ENCODE measurements at regions not wholly inside any gene's neighbourhood (a gene's known extent, or its start where the extent isn't known, plus 50 kb on each side); places are given as distances from the start of the nearest gene placed in this dataset.
"Not testable (repeated sequence)": the region's sequence is repeated elsewhere in the genome, so short reads cannot be mapped to it uniquely, and the experiment has no call there.

GRCh38 chr4:137359691-137360315, 172.5 kb downstream of the PCDH18 start:
- Histone ChIP-seq H3K4me3 (ENCODE audit: low read depth, low read length) (no peak overlapping the region), H3K36me3 (ENCODE audit: control insufficient read depth, insufficient read depth, low read length) (no peaks in the 10 kb centered on the region), H3K9me3 (ENCODE audit: control insufficient read depth in 2 of 2, low read length in 2 of 2) (no peaks in the 10 kb centered on the region), H3K27ac (ENCODE audit: insufficient read depth, low read length, poor library complexity, severe bottlenecking) (no peak overlapping the region), H3K4me1 (ENCODE audit: control insufficient read depth, insufficient read depth, low read length, poor library complexity, severe bottlenecking) (no peaks in the 10 kb centered on the region), H3K27me3 (ENCODE audit: control insufficient read depth, insufficient read depth, low read length) (no peaks in the 10 kb centered on the region)
- ATAC-seq (ENCODE audit: low read depth in 2 of 2) (no peak), DNase-seq (no peak)
- H3K4me3 Mint-ChIP-seq = no peak overlapping the region
- H3K27me3 Mint-ChIP-seq = no peaks in the 10 kb centered on the region
- H3K4me1 Mint-ChIP-seq = no peaks in the 10 kb centered on the region
- no peak overlapping the region for H3K27ac Mint-ChIP-seq
- peaks cover 0 to 8% (median 5%) of the 10 kb centered on the region in 7 donors for H3K9me3 Mint-ChIP-seq
- H3K36me3 Mint-ChIP-seq = no peaks in the 10 kb centered on the region

GRCh38 chr4:137354562-137354961, 177.7 kb downstream of the PCDH18 start:
- H3K4me3 ChIP-seq (ENCODE audit: low read depth, low read length); H3K27me3 ChIP-seq (ENCODE audit: control insufficient read depth, insufficient read depth, low read length); H3K36me3 Mint-ChIP-seq; H3K4me3 Mint-ChIP-seq; DNase-seq; ATAC-seq (ENCODE audit: low read depth in 2 of 2); H3K27ac Mint-ChIP-seq; H3K9me3 ChIP-seq (ENCODE audit: control insufficient read depth in 2 of 2, low read length in 2 of 2); H3K36me3 ChIP-seq (ENCODE audit: control insufficient read depth, insufficient read depth, low read length); H3K27me3 Mint-ChIP-seq; H3K4me1 ChIP-seq (ENCODE audit: control insufficient read depth, insufficient read depth, low read length, poor library complexity, severe bottlenecking); H3K27ac ChIP-seq (ENCODE audit: insufficient read depth, low read length, poor library complexity, severe bottlenecking); H3K4me1 Mint-ChIP-seq: not testable (repeated sequence)
- H3K9me3 Mint-ChIP-seq = peaks cover 5 to 22% (median 14%) of the 10 kb centered on the region in 7 donors

DNA sequence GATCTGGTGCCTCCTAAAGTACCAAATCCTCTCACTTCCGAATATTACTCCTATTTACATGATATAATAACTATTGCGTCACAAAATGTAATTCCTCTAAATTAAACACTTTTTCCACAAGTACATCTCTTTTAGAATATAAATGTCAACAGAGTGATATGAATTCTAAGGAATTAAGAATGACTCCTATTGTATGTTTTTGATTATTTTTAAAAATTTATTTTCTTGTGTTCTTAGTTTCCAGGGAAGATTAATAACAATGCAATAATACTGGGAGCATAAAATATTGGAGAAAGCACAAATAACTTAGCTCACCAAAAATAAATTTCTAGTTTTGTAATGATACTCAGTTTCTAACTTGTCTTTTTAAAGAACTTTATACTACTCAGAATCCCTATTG, 184.9 kb downstream of the PCDH18 start:
- no peak for DNase-seq
- Histone ChIP-seq H3K4me3 (ENCODE audit: low read depth, low read length) (no peak overlapping the region), H3K9me3 (ENCODE audit: control insufficient read depth in 2 of 2, low read length in 2 of 2) (peaks cover 0 to 7% of the 10 kb centered on the region in 2 experiments), H3K4me1 (ENCODE audit: control insufficient read depth, insufficient read depth, low read length, poor library complexity, severe bottlenecking) (no peaks in the 10 kb centered on the region), H3K36me3 (ENCODE audit: control insufficient read depth, insufficient read depth, low read length) (no peaks in the 10 kb centered on the region), H3K27ac (ENCODE audit: insufficient read depth, low read length, poor library complexity, severe bottlenecking) (no peak overlapping the region), H3K27me3 (ENCODE audit: control insufficient read depth, insufficient read depth, low read length) (no peaks in the 10 kb centered on the region)
- Mint-ChIP-seq H3K27me3 (no peaks in the 10 kb centered on the region), H3K9me3 (peaks cover 1 to 11% (median 5%) of the 10 kb centered on the region in 7 donors), H3K36me3 (no peaks in the 10 kb centered on the region), H3K4me3 (no peak overlapping the region), H3K27ac (no peak overlapping the region), H3K4me1 (no peaks in the 10 kb centered on the region)
- ATAC-seq (ENCODE audit: low read depth in 2 of 2) = no peak

DNA sequence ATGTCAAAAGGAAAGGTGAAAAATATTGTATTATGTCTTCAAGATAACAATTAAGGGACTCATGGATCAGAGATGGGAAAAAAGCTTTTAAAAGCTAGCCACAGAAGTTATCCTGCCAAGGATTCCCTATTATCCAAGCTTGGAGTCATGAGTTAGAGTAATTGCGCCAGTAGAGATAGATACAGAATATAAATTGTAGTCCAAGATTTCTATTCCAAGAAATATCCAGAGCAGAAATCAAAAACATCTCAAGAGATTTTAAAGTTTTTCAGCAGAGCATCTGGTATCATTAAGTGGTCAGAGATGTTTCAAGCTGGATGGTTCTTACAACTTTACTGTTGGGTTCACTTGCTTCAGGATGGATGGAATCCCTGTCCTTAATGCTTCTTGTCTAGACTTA, 186.7 kb downstream of the PCDH18 start:
- Mint-ChIP-seq H3K4me1 (no peaks in the 10 kb centered on the region), H3K27me3 (no peaks in the 10 kb centered on the region), H3K27ac (no peak overlapping the region), H3K9me3 (peaks cover 0 to 9% (median 3%) of the 10 kb centered on the region in 7 donors), H3K4me3 (no peak overlapping the region), H3K36me3 (no peaks in the 10 kb centered on the region)
- ATAC-seq (ENCODE audit: low read depth in 2 of 2) = no peak
- Histone ChIP-seq H3K27me3 (ENCODE audit: control insufficient read depth, insufficient read depth, low read length) (no peaks in the 10 kb centered on the region), H3K4me3 (ENCODE audit: low read depth, low read length) (no peak overlapping the region), H3K27ac (ENCODE audit: insufficient read depth, low read length, poor library complexity, severe bottlenecking) (no peak overlapping the region), H3K4me1 (ENCODE audit: control insufficient read depth, insufficient read depth, low read length, poor library complexity, severe bottlenecking) (no peaks in the 10 kb centered on the region), H3K9me3 (ENCODE audit: control insufficient read depth in 2 of 2, low read length in 2 of 2) (peaks cover 0 to 10% of the 10 kb centered on the region in 2 experiments), H3K36me3 (ENCODE audit: control insufficient read depth, insufficient read depth, low read length) (no peaks in the 10 kb centered on the region)
- DNase-seq = no peak

- Mint-ChIP-seq H3K9me3 (peaks cover 0 to 4% (median 1%) of the 10 kb centered on the region in 7 donors), H3K27ac (no peak overlapping the region), H3K4me3 (no peak overlapping the region), H3K4me1 (no peaks in the 10 kb centered on the region), H3K27me3 (no peaks in the 10 kb centered on the region), H3K36me3 (no peaks in the 10 kb centered on the region)
- H3K27me3 ChIP-seq (ENCODE audit: control insufficient read depth, insufficient read depth, low read length) = no peaks in the 10 kb centered on the region
- peaks cover 0 to 3% of the 10 kb centered on the region in 2 experiments for H3K9me3 ChIP-seq (ENCODE audit: control insufficient read depth in 2 of 2, low read length in 2 of 2)
- no peak for ATAC-seq (ENCODE audit: low read depth in 2 of 2)
- no peak overlapping the region for H3K4me3 ChIP-seq (ENCODE audit: low read depth, low read length)
- H3K36me3 ChIP-seq (ENCODE audit: control insufficient read depth, insufficient read depth, low read length) = no peaks in the 10 kb centered on the region
- no peak overlapping the region for H3K27ac ChIP-seq (ENCODE audit: insufficient read depth, low read length, poor library complexity, severe bottlenecking)
- DNase-seq = no peak
- no peaks in the 10 kb centered on the region for H3K4me1 ChIP-seq (ENCODE audit: control insufficient read depth, insufficient read depth, low read length, poor library complexity, severe bottlenecking)
Observed at GRCh38 chr4:137343221-137343620, 189.1 kb downstream of the PCDH18 start.

DNA sequence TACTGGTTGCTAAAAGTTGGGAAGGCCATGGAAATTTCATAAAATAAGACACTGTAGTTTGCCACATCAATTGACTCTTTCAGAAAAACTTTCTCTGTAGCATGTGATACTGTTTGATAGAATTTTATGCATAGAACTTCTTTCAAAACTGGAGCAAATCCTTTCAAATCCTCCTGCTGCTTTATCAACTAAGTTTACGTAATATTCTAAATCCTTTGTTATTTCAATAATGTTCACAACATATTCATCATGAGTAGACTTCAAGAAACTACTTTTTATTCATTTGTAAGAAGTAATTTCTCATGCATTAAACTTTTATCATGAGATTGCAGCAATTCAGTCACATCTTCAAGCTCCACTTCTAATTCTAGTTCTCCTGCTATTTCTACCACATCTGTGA, 199.3 kb downstream of the PCDH18 start:
- no peak for DNase-seq
- Histone ChIP-seq H3K9me3 (ENCODE audit: control insufficient read depth in 2 of 2, low read length in 2 of 2) (peaks cover 0 to 3% of the 10 kb centered on the region in 2 experiments), H3K36me3 (ENCODE audit: control insufficient read depth, insufficient read depth, low read length) (no peaks in the 10 kb centered on the region), H3K27ac (ENCODE audit: insufficient read depth, low read length, poor library complexity, severe bottlenecking) (no peak overlapping the region), H3K27me3 (ENCODE audit: control insufficient read depth, insufficient read depth, low read length) (no peaks in the 10 kb centered on the region), H3K4me3 (ENCODE audit: low read depth, low read length) (no peak overlapping the region), H3K4me1 (ENCODE audit: control insufficient read depth, insufficient read depth, low read length, poor library complexity, severe bottlenecking) (no peaks in the 10 kb centered on the region)
- no peak for ATAC-seq (ENCODE audit: low read depth in 2 of 2)
- H3K27me3 Mint-ChIP-seq = no peaks in the 10 kb centered on the region
- H3K27ac Mint-ChIP-seq = no peak overlapping the region
- no peaks in the 10 kb centered on the region for H3K4me1 Mint-ChIP-seq
- no peaks in the 10 kb centered on the region for H3K36me3 Mint-ChIP-seq
- peaks cover 2 to 26% (median 11%) of the 10 kb centered on the region in 7 donors for H3K9me3 Mint-ChIP-seq
- H3K4me3 Mint-ChIP-seq = no peak overlapping the region

DNA sequence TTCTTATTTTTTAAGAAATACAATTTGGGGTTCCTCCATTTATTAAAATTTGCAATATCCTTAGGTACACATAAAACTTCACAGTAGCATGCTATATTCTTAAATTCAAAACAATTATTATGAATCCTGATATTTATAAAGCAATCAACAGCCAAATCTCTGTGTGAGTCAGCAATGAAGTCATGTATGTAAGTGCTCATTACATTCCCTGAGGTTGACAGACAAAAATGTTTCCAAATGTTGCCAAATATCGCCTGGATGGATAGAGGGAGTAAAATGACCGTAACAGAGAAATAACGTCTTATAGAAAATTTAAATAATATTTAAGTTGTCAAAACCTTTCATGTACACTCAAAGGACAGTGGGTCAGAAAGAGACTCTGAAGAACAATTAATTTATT, 220.0 kb downstream of the PCDH18 start:
- Histone ChIP-seq H3K4me3 (ENCODE audit: low read depth, low read length) (no peak overlapping the region), H3K9me3 (ENCODE audit: control insufficient read depth in 2 of 2, low read length in 2 of 2) (peaks cover 0 to 4% of the 10 kb centered on the region in 2 experiments), H3K4me1 (ENCODE audit: control insufficient read depth, insufficient read depth, low read length, poor library complexity, severe bottlenecking) (no peaks in the 10 kb centered on the region), H3K27ac (ENCODE audit: insufficient read depth, low read length, poor library complexity, severe bottlenecking) (no peak overlapping the region), H3K36me3 (ENCODE audit: control insufficient read depth, insufficient read depth, low read length) (no peaks in the 10 kb centered on the region), H3K27me3 (ENCODE audit: control insufficient read depth, insufficient read depth, low read length) (no peaks in the 10 kb centered on the region)
- no peaks in the 10 kb centered on the region for H3K36me3 Mint-ChIP-seq
- no peaks in the 10 kb centered on the region for H3K4me1 Mint-ChIP-seq
- H3K9me3 Mint-ChIP-seq = peaks cover 0 to 5% (median 0%) of the 10 kb centered on the region in 7 donors
- DNase-seq = no peak
- H3K27ac Mint-ChIP-seq = no peak overlapping the region
- H3K27me3 Mint-ChIP-seq = no peaks in the 10 kb centered on the region
- no peak for ATAC-seq (ENCODE audit: low read depth in 2 of 2)
- H3K4me3 Mint-ChIP-seq = no peak overlapping the region

All from CD4-positive, CD25-positive, alpha-beta regulatory T cell (primary cell).